SKM-1 treated with dmso at 0.1 percent for 144 hours (cell line): ENCODE measurements at regions not wholly inside any gene's neighbourhood (a gene's known extent, or its start where the extent isn't known, plus 50 kb on each side); places are given as distances from the start of the nearest gene placed in this dataset.

ENCODE experiments used
- DNase-seq: peaks from one replicate; lab custom pipeline; 2025; ENCODE audit not compliant: unreplicated experiment; lab: John Stamatoyannopoulos, UW

GRCh38 chr6:21648475-21649050 lies 55.0 kb downstream of the SOX4 start:
- peak; percentile 30 for DNase-seq

GRCh38 chr6:21653323-21653722 lies 59.8 kb downstream of the SOX4 start:
- DNase-seq: no peak

- DNase-seq: no peak
These were observed 60.4 kb downstream of the SOX4 start for GRCh38 chr6:21653905-21654304.

DNA sequence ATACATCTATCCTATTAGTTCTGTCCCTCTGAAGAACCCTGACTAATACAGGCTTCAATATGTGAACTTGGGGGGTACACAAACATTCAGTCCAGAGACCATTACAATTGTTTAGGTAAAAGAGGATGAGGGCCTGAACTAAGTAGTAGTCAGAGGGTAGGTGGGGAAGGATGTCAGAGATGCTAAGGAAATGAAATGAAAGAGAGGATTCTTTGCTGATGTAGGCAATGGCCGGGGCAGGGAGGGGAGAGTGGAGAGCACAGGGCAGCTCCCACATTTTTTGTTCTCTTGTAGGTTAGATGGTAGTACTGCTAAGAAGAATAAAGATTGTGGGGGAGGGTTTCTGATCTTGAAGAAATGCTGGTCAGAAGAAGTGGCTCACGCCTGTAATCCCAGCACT lies 60.8 kb downstream of the SOX4 start:
- no peak for DNase-seq

- DNase-seq: no peak
These were observed 70.4 kb downstream of the SOX4 start for GRCh38 chr6:21663966-21664313.

- DNase-seq: no peak
These were observed 71.0 kb downstream of the SOX4 start for GRCh38 chr6:21664314-21665109.

DNA sequence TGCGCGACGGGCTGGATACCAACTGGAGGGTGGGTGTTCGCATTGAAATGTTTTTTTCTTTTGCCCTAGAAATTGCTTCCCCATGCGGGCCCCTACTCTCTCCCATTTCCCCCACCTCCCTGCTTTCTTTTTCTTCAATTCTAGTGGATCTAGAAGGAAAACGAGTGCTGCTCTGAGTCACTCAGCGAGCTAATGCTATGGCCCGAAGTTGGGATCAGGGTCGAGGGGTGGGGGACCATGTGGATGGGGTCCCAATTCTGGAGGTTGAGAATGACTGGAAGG lies 71.5 kb downstream of the SOX4 start:
- DNase-seq: no peak

GRCh38 chr6:21665392-21666200 lies 72.0 kb downstream of the SOX4 start:
- no peak for DNase-seq

GRCh38 chr6:21666201-21666691 lies 72.7 kb downstream of the SOX4 start:
- no peak for DNase-seq

DNA sequence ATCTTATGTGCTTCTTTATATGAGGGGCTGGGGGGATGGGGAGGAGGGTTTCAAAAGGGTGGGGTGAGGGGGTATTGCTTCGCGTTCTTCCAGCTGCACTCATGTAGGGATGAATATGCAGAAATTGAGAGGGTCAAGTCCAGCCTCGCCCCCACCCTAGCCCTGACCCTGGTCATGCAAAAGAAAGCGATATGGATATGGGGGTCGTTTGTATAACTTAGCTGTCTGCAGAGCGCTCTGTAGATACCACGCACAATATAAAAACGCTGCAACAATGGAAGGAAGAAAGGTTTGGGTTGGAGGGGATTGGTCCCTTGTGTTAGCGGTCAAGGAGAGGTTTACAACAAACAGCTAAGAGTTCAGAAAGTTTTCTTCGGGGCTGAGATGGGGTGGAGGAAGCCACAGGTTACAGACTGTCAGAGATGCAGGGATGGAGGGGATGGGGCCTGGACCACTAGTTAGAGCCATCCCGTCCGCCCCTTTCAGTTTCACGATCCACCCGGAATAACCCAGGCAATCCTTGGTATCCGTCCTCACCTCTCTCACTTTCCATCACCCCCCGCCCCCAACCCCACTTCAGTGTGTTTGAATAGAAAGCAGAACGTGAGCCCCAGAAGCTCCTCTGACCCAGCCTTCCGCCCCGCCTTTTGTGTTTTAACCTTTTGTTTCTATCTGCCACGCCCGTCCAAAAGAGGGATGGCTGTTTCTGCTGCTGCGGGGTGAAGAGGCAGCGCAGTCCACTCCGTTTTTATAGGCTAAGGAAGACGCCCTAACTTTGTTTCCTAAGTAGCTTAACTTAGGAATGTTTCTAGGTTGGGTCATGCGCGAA lies 73.5 kb downstream of the SOX4 start:
- DNase-seq: no peak

GRCh38 chr6:21668795-21669194 lies 75.2 kb downstream of the SOX4 start:
- no peak for DNase-seq

- DNase-seq: no peak
These were observed 83.2 kb downstream of the SOX4 start for GRCh38 chr6:21676769-21677168.

- no peak for DNase-seq
These were observed 85.4 kb downstream of the SOX4 start for GRCh38 chr6:21678990-21679389.

- DNase-seq: no peak
These were observed 86.3 kb downstream of the SOX4 start for GRCh38 chr6:21679761-21680265.

DNA sequence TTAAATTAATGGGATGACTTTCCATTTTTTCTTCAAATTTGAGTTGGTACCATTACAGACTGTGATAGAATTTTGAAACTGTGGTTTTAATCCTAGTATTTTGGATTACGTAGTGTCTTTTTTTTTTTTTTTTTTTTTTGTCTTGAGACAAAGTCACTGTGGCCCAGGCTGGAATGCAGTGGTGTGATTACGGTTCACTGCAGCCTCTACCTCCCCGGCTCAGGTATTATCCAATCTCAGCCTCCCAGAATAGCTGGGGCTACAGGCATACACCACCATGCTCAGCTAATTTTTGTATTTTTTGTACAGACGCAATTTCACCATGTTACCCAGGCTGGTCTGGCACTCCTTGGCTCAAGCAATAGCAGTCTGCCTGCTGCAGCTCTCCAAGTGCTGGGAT lies 87.1 kb downstream of the SOX4 start:
- no peak for DNase-seq

GRCh38 chr6:21690489-21690888 lies 96.9 kb downstream of the SOX4 start:
- no peak for DNase-seq

DNA sequence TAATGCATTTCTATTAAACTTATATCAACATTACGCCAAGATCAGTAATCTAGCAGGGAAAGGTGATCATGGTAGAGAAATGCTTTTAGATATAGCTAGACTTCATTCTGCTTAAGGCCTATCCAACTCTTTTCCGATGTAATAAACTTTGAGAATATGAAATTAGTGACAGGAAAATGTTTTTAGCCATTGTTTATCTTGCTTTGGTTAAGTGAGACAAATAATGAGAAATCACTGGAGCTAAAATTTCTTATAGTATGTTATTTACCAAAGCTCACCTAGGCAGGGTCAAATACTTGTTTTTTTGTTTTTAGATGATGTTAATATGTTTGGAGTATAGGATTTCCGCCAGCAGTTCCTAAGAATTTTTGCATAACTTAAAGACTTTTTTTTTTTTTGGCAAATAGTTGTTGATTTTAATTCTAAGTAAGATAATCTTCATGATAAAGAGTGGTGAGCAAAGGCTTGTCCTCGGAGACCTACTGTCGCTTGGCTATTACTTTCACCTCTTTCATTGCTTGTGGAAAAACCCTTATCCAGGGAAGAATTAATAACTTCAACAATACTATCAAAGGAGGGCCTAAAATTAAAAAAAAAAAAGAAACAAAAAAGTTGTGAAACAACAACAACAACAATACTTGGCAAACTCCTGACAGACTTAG lies 98.3 kb downstream of the SOX4 start:
- DNase-seq: no peak

DNA sequence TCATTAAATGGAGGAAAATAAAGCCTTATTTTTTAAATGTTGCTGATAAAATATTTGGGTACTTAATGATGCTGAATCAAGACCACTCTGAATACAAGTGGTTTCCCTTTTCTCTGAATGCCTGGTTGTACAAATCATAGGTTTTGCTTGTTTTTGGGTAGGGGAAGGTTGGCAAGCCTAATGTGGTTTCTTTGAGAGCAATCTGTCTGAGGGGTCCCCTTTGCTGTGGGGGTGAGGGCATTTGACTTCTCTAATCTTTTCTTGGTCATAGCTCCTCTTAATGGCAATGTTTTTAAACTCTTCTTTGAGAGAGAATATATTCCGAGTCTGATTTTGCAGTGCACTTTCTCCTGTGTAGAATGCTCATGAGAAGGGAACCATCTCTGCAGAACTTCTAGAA lies 99.2 kb downstream of the SOX4 start:
- no peak for DNase-seq

DNA sequence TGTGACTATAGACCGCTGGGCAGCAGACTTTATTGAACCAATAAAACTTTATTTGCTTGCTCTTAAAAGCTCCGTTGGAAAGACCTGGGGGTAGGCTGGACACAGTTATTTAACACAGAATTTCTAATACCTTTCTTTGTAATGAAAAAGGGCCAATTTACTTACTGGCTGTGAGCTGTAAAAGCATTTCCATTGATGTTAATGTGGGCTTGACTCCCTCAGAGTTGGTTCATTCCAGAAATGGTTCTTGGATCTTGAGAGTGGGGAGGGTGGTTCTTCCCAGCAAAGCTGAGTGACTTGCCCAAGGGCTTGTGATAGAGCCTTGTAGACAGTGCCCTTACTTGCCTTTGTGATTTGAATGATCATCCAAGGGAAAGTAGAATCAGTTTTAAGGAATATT lies 100.6 kb downstream of the SOX4 start:
- no peak for DNase-seq

DNA sequence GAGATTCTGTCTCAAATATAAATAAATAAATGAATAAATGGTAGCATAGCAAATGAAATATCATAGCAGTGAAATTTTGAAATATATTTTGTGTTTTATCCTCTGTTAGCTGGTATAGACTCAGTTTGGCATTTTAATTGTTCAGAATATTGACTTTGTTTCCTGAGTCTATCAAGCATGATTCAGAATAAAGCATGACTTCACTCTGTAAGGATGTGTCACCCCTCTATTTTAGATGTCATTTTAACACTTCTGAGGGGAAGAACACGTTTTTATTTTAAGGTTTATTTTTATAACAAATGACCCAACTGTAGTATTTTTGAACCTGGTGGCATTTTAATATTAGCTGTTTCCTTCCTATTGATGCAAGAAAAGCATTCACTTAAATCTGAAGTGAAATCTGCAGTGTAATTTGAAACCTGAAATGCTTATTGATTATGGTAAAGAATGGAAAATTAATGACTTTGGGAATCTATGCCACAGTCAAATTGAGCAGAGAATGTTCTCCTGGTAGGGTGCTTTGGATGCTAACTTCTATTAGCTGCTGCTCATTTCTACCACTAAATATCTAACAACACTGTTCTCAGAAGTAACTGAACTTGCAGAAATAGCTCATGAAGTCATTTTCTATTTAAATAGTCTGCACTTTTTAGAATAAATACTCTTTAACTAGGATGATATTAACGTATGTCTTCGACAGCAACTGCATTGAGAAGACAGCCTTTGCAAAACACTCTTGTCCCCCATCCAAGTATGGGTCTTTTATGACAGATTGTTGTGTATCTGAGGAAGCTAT lies 114.2 kb downstream of the SOX4 start:
- DNase-seq: no peak
